ENCODE measurements at regions not wholly inside any gene's neighbourhood (a gene's known extent, or its start where the extent isn't known, plus 50 kb on each side); places are given as distances from the start of the nearest gene placed in this dataset.

DNA sequence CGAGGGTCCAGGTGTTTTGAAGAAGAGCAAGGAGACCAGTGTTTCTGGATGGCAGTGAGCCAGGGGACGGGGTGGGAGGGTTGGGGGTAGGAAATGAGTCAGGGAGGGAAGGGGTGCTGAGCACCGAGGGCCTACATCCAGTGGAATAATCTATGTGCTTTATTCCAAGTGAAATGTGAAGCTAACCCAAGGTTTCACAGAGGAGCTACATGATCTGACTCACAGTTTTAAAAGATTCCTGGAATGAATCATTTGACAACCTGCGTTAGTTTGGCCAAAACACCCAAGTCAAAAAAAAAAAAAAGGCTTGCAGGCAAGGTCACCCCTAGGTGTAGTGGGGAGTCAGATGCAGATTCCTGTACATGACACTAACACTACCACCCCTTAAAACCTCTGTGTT is 419.7 kb upstream of the MEX3C start:
- no peak overlapping the region for H3K4me2 ChIP-seq
- CTCF ChIA-PET: no interaction called here

More for the DNA sequence above, 419.7 kb upstream of the MEX3C start:
- no peaks in the 10 kb centered on the region for H3K9me2 ChIP-seq
- TF ChIP-seq EP300 (IDR thresholded peaks at IDR 0.05; ENCODE audit: borderline replicate concordance in 1 of 2, low read depth in 1 of 2, low read length in 1 of 2) (no peak), YY1 (IDR thresholded peaks at IDR 0.05; ENCODE audit: low read depth) (no peak), SMC3 (IDR thresholded peaks at IDR 0.05; ENCODE audit: low read depth, low read length) (no peak), RAD21 (IDR thresholded peaks at IDR 0.05; ENCODE audit: low read length) (no peak), GABPA (IDR thresholded peaks at IDR 0.05; ENCODE audit: low read depth) (no peak), FOXJ3 (CRISPR knock-in tag; IDR thresholded peaks at IDR 0.05) (no peak), MEF2A (IDR thresholded peaks at IDR 0.05; ENCODE audit: borderline replicate concordance, low read depth) (no peak), FOXM1 (IDR thresholded peaks at IDR 0.05; ENCODE audit: low read depth) (no peak), POLR2AphosphoS5 (IDR thresholded peaks at IDR 0.05; ENCODE audit: low read depth, low read length) (no peak), NRF1 (IDR thresholded peaks at IDR 0.05; ENCODE audit: low read depth, low read length) (no peak), NFIC (IDR thresholded peaks at IDR 0.05; ENCODE audit: borderline replicate concordance) (no peak), ELF1 (IDR thresholded peaks at IDR 0.05) (no peak)
- TF ChIP-seq, protein P1, sequence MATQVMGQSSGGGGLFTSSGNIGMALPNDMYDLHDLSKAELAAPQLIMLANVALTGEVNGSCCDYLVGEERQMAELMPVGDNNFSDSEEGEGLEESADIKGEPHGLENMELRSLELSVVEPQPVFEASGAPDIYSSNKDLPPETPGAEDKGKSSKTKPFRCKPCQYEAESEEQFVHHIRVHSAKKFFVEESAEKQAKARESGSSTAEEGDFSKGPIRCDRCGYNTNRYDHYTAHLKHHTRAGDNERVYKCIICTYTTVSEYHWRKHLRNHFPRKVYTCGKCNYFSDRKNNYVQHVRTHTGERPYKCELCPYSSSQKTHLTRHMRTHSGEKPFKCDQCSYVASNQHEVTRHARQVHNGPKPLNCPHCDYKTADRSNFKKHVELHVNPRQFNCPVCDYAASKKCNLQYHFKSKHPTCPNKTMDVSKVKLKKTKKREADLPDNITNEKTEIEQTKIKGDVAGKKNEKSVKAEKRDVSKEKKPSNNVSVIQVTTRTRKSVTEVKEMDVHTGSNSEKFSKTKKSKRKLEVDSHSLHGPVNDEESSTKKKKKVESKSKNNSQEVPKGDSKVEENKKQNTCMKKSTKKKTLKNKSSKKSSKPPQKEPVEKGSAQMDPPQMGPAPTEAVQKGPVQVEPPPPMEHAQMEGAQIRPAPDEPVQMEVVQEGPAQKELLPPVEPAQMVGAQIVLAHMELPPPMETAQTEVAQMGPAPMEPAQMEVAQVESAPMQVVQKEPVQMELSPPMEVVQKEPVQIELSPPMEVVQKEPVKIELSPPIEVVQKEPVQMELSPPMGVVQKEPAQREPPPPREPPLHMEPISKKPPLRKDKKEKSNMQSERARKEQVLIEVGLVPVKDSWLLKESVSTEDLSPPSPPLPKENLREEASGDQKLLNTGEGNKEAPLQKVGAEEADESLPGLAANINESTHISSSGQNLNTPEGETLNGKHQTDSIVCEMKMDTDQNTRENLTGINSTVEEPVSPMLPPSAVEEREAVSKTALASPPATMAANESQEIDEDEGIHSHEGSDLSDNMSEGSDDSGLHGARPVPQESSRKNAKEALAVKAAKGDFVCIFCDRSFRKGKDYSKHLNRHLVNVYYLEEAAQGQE (IDR thresholded peaks at IDR 0.05; ENCODE audit: low read depth, low read length): no peak
- TF ChIP-seq, protein P2, sequence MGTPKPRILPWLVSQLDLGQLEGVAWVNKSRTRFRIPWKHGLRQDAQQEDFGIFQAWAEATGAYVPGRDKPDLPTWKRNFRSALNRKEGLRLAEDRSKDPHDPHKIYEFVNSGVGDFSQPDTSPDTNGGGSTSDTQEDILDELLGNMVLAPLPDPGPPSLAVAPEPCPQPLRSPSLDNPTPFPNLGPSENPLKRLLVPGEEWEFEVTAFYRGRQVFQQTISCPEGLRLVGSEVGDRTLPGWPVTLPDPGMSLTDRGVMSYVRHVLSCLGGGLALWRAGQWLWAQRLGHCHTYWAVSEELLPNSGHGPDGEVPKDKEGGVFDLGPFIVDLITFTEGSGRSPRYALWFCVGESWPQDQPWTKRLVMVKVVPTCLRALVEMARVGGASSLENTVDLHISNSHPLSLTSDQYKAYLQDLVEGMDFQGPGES (IDR thresholded peaks at IDR 0.05; ENCODE audit: low read depth, low read length): no peak
- TF ChIP-seq, protein P3, sequence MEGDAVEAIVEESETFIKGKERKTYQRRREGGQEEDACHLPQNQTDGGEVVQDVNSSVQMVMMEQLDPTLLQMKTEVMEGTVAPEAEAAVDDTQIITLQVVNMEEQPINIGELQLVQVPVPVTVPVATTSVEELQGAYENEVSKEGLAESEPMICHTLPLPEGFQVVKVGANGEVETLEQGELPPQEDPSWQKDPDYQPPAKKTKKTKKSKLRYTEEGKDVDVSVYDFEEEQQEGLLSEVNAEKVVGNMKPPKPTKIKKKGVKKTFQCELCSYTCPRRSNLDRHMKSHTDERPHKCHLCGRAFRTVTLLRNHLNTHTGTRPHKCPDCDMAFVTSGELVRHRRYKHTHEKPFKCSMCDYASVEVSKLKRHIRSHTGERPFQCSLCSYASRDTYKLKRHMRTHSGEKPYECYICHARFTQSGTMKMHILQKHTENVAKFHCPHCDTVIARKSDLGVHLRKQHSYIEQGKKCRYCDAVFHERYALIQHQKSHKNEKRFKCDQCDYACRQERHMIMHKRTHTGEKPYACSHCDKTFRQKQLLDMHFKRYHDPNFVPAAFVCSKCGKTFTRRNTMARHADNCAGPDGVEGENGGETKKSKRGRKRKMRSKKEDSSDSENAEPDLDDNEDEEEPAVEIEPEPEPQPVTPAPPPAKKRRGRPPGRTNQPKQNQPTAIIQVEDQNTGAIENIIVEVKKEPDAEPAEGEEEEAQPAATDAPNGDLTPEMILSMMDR (IDR thresholded peaks at IDR 0.05): no peak
- DNase-seq: no peak
- no peaks in the 10 kb centered on the region for H3F3A ChIP-seq (replicated peaks; ENCODE audit: insufficient read depth)
- H2AFZ ChIP-seq (ENCODE audit: low read depth): no peak overlapping the region
- no peak overlapping the region for H3K4me3 ChIP-seq (ENCODE audit: low read depth in 2 of 2, low read length in 1 of 2)
- no peak overlapping the region for H3K9ac ChIP-seq
- H3K36me3 ChIP-seq (replicated peaks in 1 of 2; ENCODE audit: control insufficient read depth in 1 of 2, insufficient read depth in 2 of 2, low read length in 1 of 2): no peaks in the 10 kb centered on the region
- 5% methylated on average over 4 of the region's 4 CpGs for WGBS (ENCODE audit: low lambda C conversion rate)
- peaks cover 0 to 3% of the 10 kb centered on the region in 2 experiments; a peak in 2 of 4 replicates for H3K4me1 ChIP-seq (ENCODE audit: control insufficient read depth in 1 of 2, insufficient read depth in 2 of 2, low read depth in 1 of 2, low read length in 1 of 2)
- H3K79me2 ChIP-seq (ENCODE audit: insufficient read depth): no peaks in the 10 kb centered on the region
- H3K27ac ChIP-seq (ENCODE audit: low read depth in 2 of 2, low read length in 1 of 2): peak overlapping the region in 1 of 2 experiments; percentile 51; a peak in 1 of 4 replicates
- POLR2A ChIA-PET: no interaction called here
- no peaks in the 10 kb centered on the region for H3K9me3 ChIP-seq
- H4K20me1 ChIP-seq (ENCODE audit: insufficient read depth): no peaks in the 10 kb centered on the region
- H3K27me3 ChIP-seq (ENCODE audit: insufficient read depth): no peaks in the 10 kb centered on the region

Data from SK-N-SH (cell line).